Breast epithelium (tissue), 4 donors: ENCODE measurements at regions not wholly inside any gene's neighbourhood (a gene's known extent, or its start where the extent isn't known, plus 50 kb on each side); places are given as distances from the start of the nearest gene placed in this dataset.

Experiments
- DNase-seq, 2 donors: peaks; one replicate each; pipeline ENCODE4 v3.0.0-alpha.2; 2019; ENCODE audit warnings: low spot score in 2 of 2
- H3K27ac ChIP-seq, 2 donors: fragments of 200-600 bp; sonication (generic) in 1 of 2; one replicate each; pipeline ENCODE4 v1.5.1; 2016 to 2019; ENCODE audit warnings: mild to moderate bottlenecking in 1 of 2
- H3K27me3 ChIP-seq, 2 donors: fragments of 200-600 bp; sonication (generic) in 1 of 2; one replicate each; pipeline versions ENCODE4 v1.5.1 to v1.6.0; 2017 to 2019; ENCODE audit warnings: control low read depth in 1 of 2, mild to moderate bottlenecking in 1 of 2
- H3K36me3 ChIP-seq: fragments of 200-600 bp; one replicate; pipeline ENCODE4 v1.5.1; 2019
- H3K4me1 ChIP-seq, 2 donors: fragments of 200-600 bp; sonication (generic); one replicate each; pipeline ENCODE4 v1.5.1; 2016 to 2019; ENCODE audit warnings: control low read depth in 1 of 2
- H3K4me3 ChIP-seq, 3 donors: fragments of 200-600 bp; sonication (generic); 1 replicate in 2 of 3; 2 replicates in 1 of 3; pipeline ENCODE4 v1.5.1; 2016 to 2019; ENCODE audit warnings: mild to moderate bottlenecking in 3 of 3, moderate library complexity in 2 of 3
- H3K9me3 ChIP-seq, 2 donors: fragments of 200-600 bp; sonication (generic) in 1 of 2; one replicate each; pipeline ENCODE4 v1.5.1; 2016 to 2019; ENCODE audit warnings: control low read depth in 1 of 2
- POLR2A ChIP-seq: fragments of 450-650 bp; IDR thresholded peaks from one replicate; pipeline ENCODE4 v1.6.1; 2016; ENCODE audit warnings: antibody characterized with exemption, mild to moderate bottlenecking, moderate library complexity
- POLR2AphosphoS5 ChIP-seq, 3 donors: sonication (generic); formaldehyde crosslinking; IDR thresholded peaks; one replicate each; pipeline ENCODE4 v1.6.1; 2017; ENCODE audit warnings: antibody characterized with exemption in 3 of 3
- intact Hi-C: fragments of 100-400 bp; cut with DNase I; formaldehyde crosslinking; loops from one replicate; pipeline ENCODE4 v1.15.1; 2023; ENCODE audit warnings: low total_unique reads
- TF ChIP-seq, protein P1 (sequence below), 3 donors: fragments of 450-650 bp; IDR thresholded peaks; one replicate each; pipeline ENCODE4 v1.5.1; 2016 to 2017; ENCODE audit warnings: antibody characterized with exemption in 3 of 3, mild to moderate bottlenecking in 3 of 3, moderate library complexity in 3 of 3

DNA sequence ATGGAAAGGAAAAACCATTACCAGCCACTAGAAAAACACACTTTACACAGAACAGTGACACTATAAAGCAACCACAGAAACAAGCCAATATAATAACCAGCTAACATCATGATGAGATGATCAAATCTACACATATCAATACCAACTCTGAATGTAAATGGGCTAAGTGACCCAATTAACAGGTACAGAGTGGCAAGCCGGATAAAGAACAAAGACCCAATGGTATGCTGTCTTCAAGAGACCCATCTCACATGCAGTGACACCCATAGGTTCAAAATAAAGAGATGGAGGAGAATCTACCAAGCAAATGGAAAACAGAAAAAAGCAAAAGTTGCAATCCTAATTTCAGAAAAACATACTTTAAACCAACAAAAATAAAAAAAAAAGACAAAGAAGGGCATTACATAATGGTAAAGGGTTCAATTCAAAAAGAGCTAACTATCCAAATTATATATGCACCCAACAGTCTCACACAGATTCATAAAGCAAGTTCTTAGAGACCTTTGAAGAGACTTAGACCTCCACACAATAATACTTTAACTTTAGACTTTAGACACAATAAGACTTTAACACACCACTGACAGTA, 160.3 kb upstream of the TMEM45B start:
- DNase-seq, result no peak
- no peaks in the 10 kb centered on the region for H3K4me1 ChIP-seq
- intact Hi-C loops, result no loop called here
- H3K27me3 ChIP-seq, result no peaks in the 10 kb centered on the region
- H3K27ac ChIP-seq, result no peak overlapping the region
- peaks cover 20 to 25% of the 10 kb centered on the region in 2 donors for H3K9me3 ChIP-seq
- no peak overlapping the region for H3K4me3 ChIP-seq
- H3K36me3 ChIP-seq, result no peaks in the 10 kb centered on the region
- TF ChIP-seq POLR2A (no peak), POLR2AphosphoS5 (IDR thresholded peaks at IDR 0.05) (no peak)
- TF ChIP-seq, protein P1, sequence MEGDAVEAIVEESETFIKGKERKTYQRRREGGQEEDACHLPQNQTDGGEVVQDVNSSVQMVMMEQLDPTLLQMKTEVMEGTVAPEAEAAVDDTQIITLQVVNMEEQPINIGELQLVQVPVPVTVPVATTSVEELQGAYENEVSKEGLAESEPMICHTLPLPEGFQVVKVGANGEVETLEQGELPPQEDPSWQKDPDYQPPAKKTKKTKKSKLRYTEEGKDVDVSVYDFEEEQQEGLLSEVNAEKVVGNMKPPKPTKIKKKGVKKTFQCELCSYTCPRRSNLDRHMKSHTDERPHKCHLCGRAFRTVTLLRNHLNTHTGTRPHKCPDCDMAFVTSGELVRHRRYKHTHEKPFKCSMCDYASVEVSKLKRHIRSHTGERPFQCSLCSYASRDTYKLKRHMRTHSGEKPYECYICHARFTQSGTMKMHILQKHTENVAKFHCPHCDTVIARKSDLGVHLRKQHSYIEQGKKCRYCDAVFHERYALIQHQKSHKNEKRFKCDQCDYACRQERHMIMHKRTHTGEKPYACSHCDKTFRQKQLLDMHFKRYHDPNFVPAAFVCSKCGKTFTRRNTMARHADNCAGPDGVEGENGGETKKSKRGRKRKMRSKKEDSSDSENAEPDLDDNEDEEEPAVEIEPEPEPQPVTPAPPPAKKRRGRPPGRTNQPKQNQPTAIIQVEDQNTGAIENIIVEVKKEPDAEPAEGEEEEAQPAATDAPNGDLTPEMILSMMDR (IDR thresholded peaks at IDR 0.05), result no peak

DNA sequence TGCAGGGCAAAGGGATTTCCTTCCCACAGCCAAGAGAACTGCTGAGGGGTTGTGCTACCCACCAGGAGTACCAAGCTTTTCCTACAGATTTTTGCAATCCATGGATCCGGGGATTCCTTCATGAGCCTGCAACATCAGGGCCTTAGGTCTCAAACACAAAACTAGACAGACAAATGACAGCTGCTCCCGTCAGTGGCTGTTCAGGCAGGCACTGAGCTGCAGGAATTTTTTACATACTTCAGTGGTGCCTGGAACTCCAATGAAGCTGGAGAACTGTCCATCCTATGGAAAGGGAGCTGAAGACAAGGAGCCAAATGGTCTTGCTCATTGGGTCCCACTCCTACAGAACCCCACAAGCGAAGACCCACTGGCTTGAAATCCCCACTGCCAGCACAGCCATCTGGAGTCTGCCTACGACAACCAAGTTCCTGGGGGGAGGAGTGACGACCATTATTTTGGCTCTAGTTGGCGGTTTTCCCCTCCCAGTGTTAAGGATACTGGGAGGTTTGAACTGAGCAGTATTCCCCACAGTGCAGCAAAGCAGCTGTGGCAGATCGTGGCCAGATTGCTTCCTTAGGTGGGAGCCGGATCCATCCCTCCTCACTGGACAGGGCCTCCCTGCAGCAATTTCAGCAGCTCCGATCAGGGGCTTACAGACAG, 157.7 kb upstream of the TMEM45B start:
- TF ChIP-seq, protein P1 (IDR thresholded peaks at IDR 0.05), result no peak
- TF ChIP-seq POLR2AphosphoS5 (IDR thresholded peaks at IDR 0.05) (no peak), POLR2A (no peak)
- no peak for DNase-seq
- Histone ChIP-seq H3K4me3 (no peak overlapping the region), H3K36me3 (no peaks in the 10 kb centered on the region), H3K27me3 (no peaks in the 10 kb centered on the region), H3K9me3 (peaks cover 20 to 25% of the 10 kb centered on the region in 2 donors), H3K27ac (no peak overlapping the region), H3K4me1 (no peaks in the 10 kb centered on the region)
- intact Hi-C loops, result no loop called here

DNA sequence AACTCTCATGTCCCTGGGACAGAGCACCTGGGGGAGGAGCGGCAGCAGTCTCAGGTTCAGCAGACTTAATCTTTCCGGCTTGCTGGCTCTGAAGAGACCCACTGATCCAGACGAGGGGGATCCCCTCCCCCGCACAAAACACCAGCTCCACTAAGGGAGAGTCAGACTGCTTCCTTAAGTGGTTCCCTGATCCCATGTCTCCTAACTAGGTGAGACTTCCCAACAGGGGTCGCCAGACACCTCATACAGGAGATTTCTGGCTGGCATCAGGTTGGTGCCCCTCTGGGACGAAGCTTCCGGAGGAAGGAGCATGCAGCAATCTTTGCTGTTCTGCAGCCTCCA, 157.2 kb upstream of the TMEM45B start:
- Histone ChIP-seq H3K27me3 (no peaks in the 10 kb centered on the region), H3K9me3 (peaks cover 20 to 25% of the 10 kb centered on the region in 2 donors), H3K36me3 (no peaks in the 10 kb centered on the region), H3K27ac (no peak overlapping the region), H3K4me3 (no peak overlapping the region), H3K4me1 (no peaks in the 10 kb centered on the region)
- intact Hi-C loops, result no loop called here
- no peak for DNase-seq
- no peak for TF ChIP-seq POLR2A
- TF ChIP-seq POLR2AphosphoS5 (IDR thresholded peaks at IDR 0.05), result no peak
- TF ChIP-seq, protein P1 (IDR thresholded peaks at IDR 0.05), result no peak

DNA sequence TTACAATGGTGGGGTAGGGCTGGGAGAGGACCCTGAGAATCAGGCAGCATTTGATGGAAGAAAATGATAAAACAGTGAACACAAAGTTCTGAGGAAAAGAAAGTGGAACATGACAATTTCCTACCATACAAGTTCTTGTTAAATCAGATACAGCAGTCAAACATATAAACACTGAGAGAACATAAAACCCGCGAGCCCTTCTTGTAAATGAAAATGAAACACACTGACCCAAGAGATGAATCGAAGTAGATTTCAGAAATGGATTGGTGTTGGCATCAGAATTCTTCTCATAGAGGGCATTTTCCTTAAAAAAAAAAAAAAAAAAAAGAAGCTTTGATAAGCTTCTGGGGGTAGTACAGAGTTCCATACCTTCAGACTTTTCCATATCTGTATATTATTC, 134.7 kb upstream of the TMEM45B start:
- H3K36me3 ChIP-seq, result no peaks in the 10 kb centered on the region
- intact Hi-C loops, result no loop called here
- no peak overlapping the region for H3K4me3 ChIP-seq
- no peak for DNase-seq
- no peaks in the 10 kb centered on the region for H3K4me1 ChIP-seq
- no peak overlapping the region for H3K27ac ChIP-seq
- no peaks in the 10 kb centered on the region for H3K27me3 ChIP-seq
- TF ChIP-seq, protein P1 (IDR thresholded peaks at IDR 0.05), result no peak
- no peak for TF ChIP-seq POLR2A
- TF ChIP-seq POLR2AphosphoS5 (IDR thresholded peaks at IDR 0.05), result no peak
- H3K9me3 ChIP-seq, result no peaks in the 10 kb centered on the region

DNA sequence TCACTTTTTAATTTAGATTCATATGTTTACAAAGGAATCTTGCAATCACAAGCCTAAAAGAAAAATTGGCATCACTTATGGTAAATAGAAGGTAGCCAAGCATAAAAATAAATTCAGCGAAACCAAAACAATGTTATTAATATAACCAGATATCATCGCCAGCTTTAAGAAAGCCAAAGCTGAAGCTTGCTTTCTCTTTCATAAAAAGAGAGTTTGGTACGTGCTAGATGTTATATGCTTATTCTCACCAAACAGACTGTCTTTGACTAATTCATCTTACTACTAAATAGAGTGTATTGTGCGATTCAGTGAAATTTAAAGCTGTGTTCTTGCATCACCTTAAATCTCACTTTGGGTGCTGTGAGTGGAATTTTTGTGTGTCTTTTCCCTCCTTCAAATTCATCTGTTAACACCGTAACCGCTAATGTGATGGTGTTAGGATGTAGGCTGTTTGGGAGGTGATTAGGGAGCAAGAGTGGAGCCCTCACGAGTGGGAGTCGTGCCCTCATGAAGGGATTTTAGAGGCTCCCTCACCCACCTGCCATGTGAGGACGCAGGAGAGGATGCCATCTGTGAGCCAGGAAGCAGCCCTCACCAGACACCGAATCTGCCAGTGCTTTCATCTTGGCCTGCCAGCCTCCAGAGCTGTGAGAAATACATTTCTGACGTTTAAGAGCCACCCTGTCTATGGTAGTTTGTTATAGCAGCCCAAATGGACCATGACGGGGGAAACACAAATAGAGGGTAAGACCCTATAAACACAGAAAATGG, 134.1 kb upstream of the TMEM45B start:
- Histone ChIP-seq H3K27ac (no peak overlapping the region), H3K4me1 (no peaks in the 10 kb centered on the region), H3K9me3 (no peaks in the 10 kb centered on the region), H3K36me3 (no peaks in the 10 kb centered on the region), H3K4me3 (no peak overlapping the region), H3K27me3 (no peaks in the 10 kb centered on the region)
- TF ChIP-seq, protein P1 (IDR thresholded peaks at IDR 0.05), result no peak
- intact Hi-C loops, result no loop called here
- DNase-seq, result no peak
